H9 (cell line): ENCODE measurements at regions not wholly inside any gene's neighbourhood (a gene's known extent, or its start where the extent isn't known, plus 50 kb on each side); places are given as distances from the start of the nearest gene placed in this dataset.

Source experiments
- DNase-seq: peaks from one replicate; pipeline ENCODE4 v3.0.0-alpha.2; 2017
- H2AFZ ChIP-seq: one replicate; pipeline ENCODE4 v1.6.1; 2013; ENCODE audit warnings: mild to moderate bottlenecking, low read length, control low read depth, moderate library complexity
- H2AK5ac ChIP-seq: 2 replicates; pipeline ENCODE4 v1.6.1; 2013; ENCODE audit warnings: low read length, control low read depth, mixed read lengths; ENCODE audit not compliant: insufficient read length
- H2BK120ac ChIP-seq: one replicate; pipeline ENCODE4 v1.6.1; 2013; ENCODE audit warnings: low read depth, mild to moderate bottlenecking, low read length, control low read depth, inconsistent platforms; ENCODE audit not compliant: poor library complexity, severe bottlenecking
- H2BK12ac ChIP-seq: 2 replicates; pipeline ENCODE4 v1.6.1; 2013; ENCODE audit warnings: low read length, control low read depth, mixed read lengths, low read depth; ENCODE audit not compliant: insufficient read length
- H2BK15ac ChIP-seq: 2 replicates; pipeline ENCODE4 v1.6.1; 2013; ENCODE audit warnings: low read depth, low read length, control low read depth
- H2BK20ac ChIP-seq: one replicate; pipeline ENCODE4 v1.6.1; 2013; ENCODE audit warnings: low read depth, mild to moderate bottlenecking, low read length, control low read depth, inconsistent platforms; ENCODE audit not compliant: poor library complexity, severe bottlenecking
- H2BK5ac ChIP-seq: 2 replicates; pipeline ENCODE4 v1.6.1; 2013; ENCODE audit warnings: low read length, control low read depth, mixed read lengths; ENCODE audit not compliant: insufficient read length
- H3K14ac ChIP-seq: 2 replicates; pipeline ENCODE4 v1.6.1; 2013; ENCODE audit warnings: low read length, control low read depth; ENCODE audit not compliant: insufficient read depth
- H3K18ac ChIP-seq: 2 replicates; pipeline ENCODE4 v1.6.1; 2013; ENCODE audit warnings: low read depth, mild to moderate bottlenecking, mixed read lengths, low read length, control low read depth; ENCODE audit not compliant: insufficient read length
- H3K23ac ChIP-seq: 2 replicates; pipeline ENCODE4 v1.6.1; 2013; ENCODE audit warnings: low read length, control low read depth, mixed read lengths, low read depth; ENCODE audit not compliant: insufficient read length
- H3K23me2 ChIP-seq: 2 replicates; pipeline ENCODE4 v1.6.1; 2013; ENCODE audit warnings: low read depth, mild to moderate bottlenecking, mixed read lengths, low read length, control low read depth; ENCODE audit not compliant: insufficient read length, poor library complexity, severe bottlenecking
- H3K27ac ChIP-seq: 2 replicates; pipeline ENCODE4 v1.5.1; 2013; ENCODE audit warnings: low read length, control low read depth, mixed read lengths, low read depth; ENCODE audit not compliant: insufficient read length
- H3K27me3 ChIP-seq: 2 replicates; pipeline ENCODE4 v1.6.1; 2013; ENCODE audit warnings: low read length, control low read depth, inconsistent platforms; ENCODE audit not compliant: insufficient read depth
- H3K4ac ChIP-seq: 2 replicates; pipeline ENCODE4 v1.6.1; 2013; ENCODE audit warnings: low read depth, mild to moderate bottlenecking, control low read depth, inconsistent platforms, low read length, moderate library complexity
- H3K4me1 ChIP-seq: 2 replicates; pipeline ENCODE4 v1.6.1; 2013; ENCODE audit warnings: low read length, control low read depth, inconsistent platforms; ENCODE audit not compliant: insufficient read depth
- H3K4me2 ChIP-seq: 2 replicates; pipeline ENCODE4 v1.6.1; 2013; ENCODE audit warnings: low read length, control low read depth, mixed read lengths; ENCODE audit not compliant: insufficient read length, insufficient read depth
- H3K56ac ChIP-seq: 2 replicates; pipeline ENCODE4 v1.6.1; 2013; ENCODE audit warnings: low read depth, mild to moderate bottlenecking, mixed read lengths, low read length, control low read depth; ENCODE audit not compliant: insufficient read length
- H3K79me1 ChIP-seq: 2 replicates; pipeline ENCODE4 v1.6.1; 2013; ENCODE audit warnings: low read depth, mild to moderate bottlenecking, moderate library complexity, low read length, control low read depth, inconsistent platforms; ENCODE audit not compliant: insufficient read depth, poor library complexity, severe bottlenecking
- H3K79me2 ChIP-seq: 2 replicates; pipeline ENCODE4 v1.6.1; 2013; ENCODE audit warnings: low read length, control low read depth, inconsistent platforms; ENCODE audit not compliant: insufficient read depth
- H3K9ac ChIP-seq: 2 replicates; pipeline ENCODE4 v1.6.1; 2013; ENCODE audit warnings: low read length, control low read depth, mixed read lengths; ENCODE audit not compliant: insufficient read length; ENCODE audit errors: extremely low read depth
- H3K9me3 ChIP-seq: one replicate; pipeline ENCODE4 v1.6.1; 2013; ENCODE audit warnings: low read depth, low read length, inconsistent platforms; ENCODE audit not compliant: control insufficient read depth
- H3T11ph ChIP-seq: one replicate; pipeline ENCODE4 v1.6.1; 2013; ENCODE audit warnings: mild to moderate bottlenecking, low read length, control low read depth, inconsistent platforms
- H4K20me1 ChIP-seq: one replicate; pipeline ENCODE4 v1.6.1; 2013; ENCODE audit not compliant: control insufficient read depth, insufficient read length, insufficient read depth
- H4K5ac ChIP-seq: 2 replicates; pipeline ENCODE4 v1.6.1; 2013; ENCODE audit warnings: low read depth, mild to moderate bottlenecking, mixed read lengths, low read length, control low read depth; ENCODE audit not compliant: insufficient read length
- H4K8ac ChIP-seq: replicated peaks from 2 replicates; pipeline ENCODE4 v1.6.1; 2013; ENCODE audit warnings: low read length, control low read depth, mixed read lengths, low read depth; ENCODE audit not compliant: insufficient read length
- H4K91ac ChIP-seq: 2 replicates; pipeline ENCODE4 v1.6.1; 2013; ENCODE audit warnings: low read depth, mild to moderate bottlenecking, moderate library complexity, mixed read lengths, low read length, control low read depth; ENCODE audit not compliant: insufficient read length
- H3K27ac Mint-ChIP-seq, 3 experiments: 2 replicates in 2 of 3; 3 replicates in 1 of 3; pipeline ENCODE4 v1.8.0; 2020 to 2021; ENCODE audit warnings: mixed read lengths in 3 of 3, mild to moderate bottlenecking in 1 of 3, moderate library complexity in 1 of 3
- H3K27me3 Mint-ChIP-seq: 2 replicates; pipeline ENCODE4 v1.8.0; 2021; ENCODE audit warnings: low read depth, mild to moderate bottlenecking, moderate library complexity, mixed read lengths
- H3K36me3 Mint-ChIP-seq, 3 experiments: 2 replicates in 2 of 3; 3 replicates in 1 of 3; pipeline ENCODE4 v1.8.0; 2020 to 2021; ENCODE audit warnings: low read depth in 3 of 3, mixed read lengths in 3 of 3; ENCODE audit not compliant: insufficient read depth in 1 of 3
- H3K4me1 Mint-ChIP-seq, 2 experiments: 2 replicates each; pipeline ENCODE4 v1.8.0; 2020; ENCODE audit warnings: mixed read lengths in 2 of 2
- H3K4me3 Mint-ChIP-seq, 2 experiments: 2 replicates in 1 of 2; 3 replicates in 1 of 2; pipeline ENCODE4 v1.8.0; 2020 to 2021; ENCODE audit warnings: mild to moderate bottlenecking in 2 of 2, mixed read lengths in 2 of 2, moderate library complexity in 1 of 2
- H3K9me3 Mint-ChIP-seq, 2 experiments: 2 replicates in 1 of 2; 3 replicates in 1 of 2; pipeline ENCODE4 v1.8.0; 2020; ENCODE audit warnings: mild to moderate bottlenecking in 2 of 2, mixed read lengths in 2 of 2, moderate library complexity in 1 of 2
- CTCF ChIP-seq: fragments of 200-600 bp; sonication (generic); conservative IDR thresholded peaks from 3 replicates; pipeline ENCODE4 v1.8.0; 2021; ENCODE audit warnings: antibody characterized with exemption, mild to moderate bottlenecking
- WGBS: extraction: QIAGEN DNeasy Blood & Tissue Kit; methylation state at CpG from one replicate; pipeline ENCODE4 v1.1.7; 2013; ENCODE audit warnings: missing lambda C conversion rate, low lambda C conversion rate, mixed read lengths; ENCODE audit not compliant: insufficient read length; ENCODE audit errors: extremely low coverage; 5-methylcytosine and 5-hydroxymethylcytosine counted together

GRCh38 chr9:81825846-81826516 lies 102.2 kb upstream of the SPATA31D4 start:
- H3K4ac ChIP-seq: no peak overlapping the region
- H3K27ac ChIP-seq: no peak overlapping the region
- no peak overlapping the region for H4K91ac ChIP-seq
- H2BK5ac ChIP-seq: no peak overlapping the region
- no peak overlapping the region for H2AFZ ChIP-seq
- Mint-ChIP-seq H3K9me3 (no peaks in the 10 kb centered on the region), H3K27ac (no peak overlapping the region; a peak in 1 of 7 replicates), H3K4me1 (peaks cover 35 to 41% of the 10 kb centered on the region in 2 experiments), H3K27me3 (no peaks in the 10 kb centered on the region), H3K36me3 (no peaks in the 10 kb centered on the region), H3K4me3 (no peak overlapping the region)
- H3K27me3 ChIP-seq: no peaks in the 10 kb centered on the region
- no peak overlapping the region for H3K4me2 ChIP-seq
- TF ChIP-seq CTCF: no peak
- H4K8ac ChIP-seq: no peak overlapping the region
- H3K79me1 ChIP-seq: no peaks in the 10 kb centered on the region
- H3K23me2 ChIP-seq: no peaks in the 10 kb centered on the region
- no CpG with 5 or more reads among the region's 3 CpGs for WGBS
- H3K14ac ChIP-seq: no peak overlapping the region
- H2BK12ac ChIP-seq: no peak overlapping the region
- no peak overlapping the region for H3K18ac ChIP-seq
- H2BK15ac ChIP-seq: no peak overlapping the region
- no peak overlapping the region for H3K56ac ChIP-seq
- H3T11ph ChIP-seq: no peak overlapping the region
- H3K79me2 ChIP-seq: no peaks in the 10 kb centered on the region
- no peaks in the 10 kb centered on the region for H3K9me3 ChIP-seq
- no peak overlapping the region for H4K5ac ChIP-seq
- no peak overlapping the region for H2BK20ac ChIP-seq
- H2AK5ac ChIP-seq: no peak overlapping the region
- H3K23ac ChIP-seq: no peak overlapping the region
- peaks cover 3% of the 10 kb centered on the region; the same call in 1 of the 2 replicates for H3K4me1 ChIP-seq
- no peak for DNase-seq
- no peak overlapping the region for H3K9ac ChIP-seq
- H2BK120ac ChIP-seq: no peak overlapping the region
- no peaks in the 10 kb centered on the region for H4K20me1 ChIP-seq
